IPS DF 4.7 (cell line): ENCODE measurements at regions not wholly inside any gene's neighbourhood (a gene's known extent, or its start where the extent isn't known, plus 50 kb on each side); places are given as distances from the start of the nearest gene placed in this dataset.
"Not testable (repeated sequence)": the region's sequence is repeated elsewhere in the genome, so short reads cannot be mapped to it uniquely, and the experiment has no call there.

Experiments used
- DNase-seq: peaks from one replicate; pipeline ENCODE4 v3.0.0-alpha.2; 2013; ENCODE audit warnings: low spot score; ENCODE audit errors: extremely low read depth

- DNase-seq = no peak
Measured at GRCh38 chr12:47349137-47350061, 269.6 kb upstream of the AMIGO2 start.

GRCh38 chr12:47348206-47348605, 268.4 kb upstream of the AMIGO2 start:
- no peak for DNase-seq

GRCh38 chr12:47346251-47347019, 266.7 kb upstream of the AMIGO2 start:
- no peak for DNase-seq

GRCh38 chr12:47343684-47344567, 264.2 kb upstream of the AMIGO2 start:
- no peak for DNase-seq

GRCh38 chr12:47340411-47341015, 260.8 kb upstream of the AMIGO2 start:
- no peak for DNase-seq

GRCh38 chr12:47337581-47337980, 257.8 kb upstream of the AMIGO2 start:
- DNase-seq = no peak

- not testable (repeated sequence) for DNase-seq
Measured at GRCh38 chr12:47333271-47333858, 253.6 kb upstream of the AMIGO2 start.

- no peak for DNase-seq
Measured at GRCh38 chr12:47328831-47329545, 249.2 kb upstream of the AMIGO2 start.

- DNase-seq = no peak
Measured at GRCh38 chr12:47326190-47326589, 246.4 kb upstream of the AMIGO2 start.

- DNase-seq = no peak
Measured at GRCh38 chr12:47323802-47324201, 244.0 kb upstream of the AMIGO2 start.

- no peak for DNase-seq
Measured at GRCh38 chr12:47321436-47321835, 241.7 kb upstream of the AMIGO2 start.

- no peak for DNase-seq
Measured at GRCh38 chr12:47319746-47320145, 240.0 kb upstream of the AMIGO2 start.

GRCh38 chr12:47318963-47319362, 239.2 kb upstream of the AMIGO2 start:
- DNase-seq = no peak

GRCh38 chr12:47317175-47317915, 237.6 kb upstream of the AMIGO2 start:
- DNase-seq = no peak

- DNase-seq = no peak
Measured at GRCh38 chr12:47316609-47317049, 236.9 kb upstream of the AMIGO2 start.

GRCh38 chr12:47314996-47315395, 235.2 kb upstream of the AMIGO2 start:
- DNase-seq = no peak

- DNase-seq = no peak
Measured at GRCh38 chr12:47312808-47313426, 233.2 kb upstream of the AMIGO2 start.

GRCh38 chr12:47312147-47312546, 232.4 kb upstream of the AMIGO2 start:
- no peak for DNase-seq

GRCh38 chr12:47311568-47311967, 231.8 kb upstream of the AMIGO2 start:
- no peak for DNase-seq
